Choroid plexus epithelial cell (primary cell): ENCODE measurements at regions not wholly inside any gene's neighbourhood (a gene's known extent, or its start where the extent isn't known, plus 50 kb on each side); places are given as distances from the start of the nearest gene placed in this dataset.

Experiments used
- DNase-seq: peaks from one replicate; pipeline ENCODE4 v3.0.0-alpha.2; 2010; ENCODE audit warnings: low read depth
- H3K4me3 ChIP-seq: 2 replicates; pipeline ENCODE4 v1.5.1; 2011; ENCODE audit warnings: low read depth, mild to moderate bottlenecking, control low read depth, low read length, moderate library complexity
- TF ChIP-seq, protein P1 (sequence below): conservative IDR thresholded peaks from 2 replicates; pipeline ENCODE4 v1.5.1; 2011; ENCODE audit warnings: low read depth, mild to moderate bottlenecking, control low read depth, inconsistent platforms, low read length, moderate library complexity

GRCh38 chr13:33379608-33380007 is 94.1 kb upstream of the STARD13 start:
- no peak for DNase-seq
- no peak overlapping the region for H3K4me3 ChIP-seq
- TF ChIP-seq, protein P1, sequence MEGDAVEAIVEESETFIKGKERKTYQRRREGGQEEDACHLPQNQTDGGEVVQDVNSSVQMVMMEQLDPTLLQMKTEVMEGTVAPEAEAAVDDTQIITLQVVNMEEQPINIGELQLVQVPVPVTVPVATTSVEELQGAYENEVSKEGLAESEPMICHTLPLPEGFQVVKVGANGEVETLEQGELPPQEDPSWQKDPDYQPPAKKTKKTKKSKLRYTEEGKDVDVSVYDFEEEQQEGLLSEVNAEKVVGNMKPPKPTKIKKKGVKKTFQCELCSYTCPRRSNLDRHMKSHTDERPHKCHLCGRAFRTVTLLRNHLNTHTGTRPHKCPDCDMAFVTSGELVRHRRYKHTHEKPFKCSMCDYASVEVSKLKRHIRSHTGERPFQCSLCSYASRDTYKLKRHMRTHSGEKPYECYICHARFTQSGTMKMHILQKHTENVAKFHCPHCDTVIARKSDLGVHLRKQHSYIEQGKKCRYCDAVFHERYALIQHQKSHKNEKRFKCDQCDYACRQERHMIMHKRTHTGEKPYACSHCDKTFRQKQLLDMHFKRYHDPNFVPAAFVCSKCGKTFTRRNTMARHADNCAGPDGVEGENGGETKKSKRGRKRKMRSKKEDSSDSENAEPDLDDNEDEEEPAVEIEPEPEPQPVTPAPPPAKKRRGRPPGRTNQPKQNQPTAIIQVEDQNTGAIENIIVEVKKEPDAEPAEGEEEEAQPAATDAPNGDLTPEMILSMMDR, result no peak

DNA sequence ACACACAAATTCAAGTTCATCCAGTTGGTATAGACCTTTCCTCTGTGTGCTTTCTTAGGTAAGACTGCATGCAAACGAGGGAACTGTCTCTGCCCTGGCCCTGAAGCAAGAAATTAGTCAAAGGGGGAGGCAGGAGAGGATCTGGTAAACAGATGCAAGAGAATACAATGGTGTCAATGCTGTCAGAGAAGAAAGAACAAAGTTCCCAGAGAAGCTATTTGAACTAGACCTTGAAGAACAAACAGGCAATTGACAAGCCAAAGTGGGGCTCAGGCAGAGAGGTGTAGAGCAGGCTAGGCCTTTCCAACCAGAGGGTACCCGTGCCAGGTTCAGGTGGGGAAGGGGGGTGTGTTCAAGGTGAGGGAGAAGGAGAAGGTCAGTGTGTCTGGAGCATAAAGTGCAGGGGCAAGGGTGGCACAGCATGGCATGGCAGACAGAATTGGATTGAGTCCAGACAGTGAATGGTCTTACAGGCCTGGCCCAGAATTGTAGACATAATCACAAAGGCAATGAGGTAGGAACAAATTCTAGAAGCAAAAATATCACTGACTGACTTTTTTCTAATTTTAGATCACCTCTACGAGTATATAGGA is 95.0 kb upstream of the STARD13 start:
- TF ChIP-seq, protein P1, result no peak
- DNase-seq, result no peak
- no peak overlapping the region for H3K4me3 ChIP-seq

- DNase-seq, result no peak
- TF ChIP-seq, protein P1, result no peak
- H3K4me3 ChIP-seq, result no peak overlapping the region
Measured at GRCh38 chr13:33381180-33381579, 95.6 kb upstream of the STARD13 start.

GRCh38 chr13:33381906-33382305 is 96.4 kb upstream of the STARD13 start:
- DNase-seq, result no peak
- TF ChIP-seq, protein P1, result no peak
- H3K4me3 ChIP-seq, result no peak overlapping the region

- no peak overlapping the region for H3K4me3 ChIP-seq
- TF ChIP-seq, protein P1, result no peak
- DNase-seq, result no peak
Measured at GRCh38 chr13:33383724-33384577, 98.4 kb upstream of the STARD13 start.

- no peak overlapping the region for H3K4me3 ChIP-seq
- DNase-seq, result no peak
- TF ChIP-seq, protein P1, result no peak
Measured at GRCh38 chr13:33388286-33388998, 102.9 kb upstream of the STARD13 start.
